ENCODE measurements at regions not wholly inside any gene's neighbourhood (a gene's known extent, or its start where the extent isn't known, plus 50 kb on each side); places are given as distances from the start of the nearest gene placed in this dataset.

DNA sequence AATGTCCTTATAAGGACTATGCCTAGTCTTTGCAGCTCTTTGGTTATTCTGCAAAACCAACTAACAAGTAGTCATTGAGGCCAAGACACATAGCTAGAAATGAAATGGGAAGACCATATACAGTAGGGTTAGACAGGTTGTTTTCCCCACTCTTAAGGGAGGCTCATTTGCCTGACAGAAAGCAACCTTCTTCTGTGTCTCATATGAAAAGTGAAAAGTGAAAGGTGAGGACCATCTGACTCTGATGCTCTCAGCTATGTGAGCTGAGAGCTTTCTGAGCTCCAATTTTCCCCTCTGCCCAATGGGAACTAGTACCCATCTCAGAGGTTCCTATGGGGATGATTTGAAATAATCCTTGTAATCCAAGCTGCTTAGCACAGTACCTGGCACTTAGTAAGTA lies 142.0 kb upstream of the BDNF start:
- H3K27me3 ChIP-seq (ENCODE audit: insufficient read depth, low read length) = no peaks in the 10 kb centered on the region
- peak overlapping the region; percentile 26 for H2AFZ ChIP-seq (ENCODE audit: low read depth, low read length, poor library complexity, severe bottlenecking)
- ChIA-PET RAD21 (ENCODE audit: low non-redundant PET in 1 of 2, low total read pairs in 2 of 2, uncharacterized antibody in 2 of 2, unreplicated experiment in 2 of 2) (no interaction called here), POLR2A (no interaction called here), CTCF (no interaction called here)
- no peak overlapping the region for H3K4me2 ChIP-seq (ENCODE audit: low read length)
- 0 out of 4 replicates have a peak, but pooled peaks cover 0 to 2% of the 10 kb centered on the region in 2 experiments for H3K36me3 ChIP-seq (ENCODE audit: control insufficient read depth in 1 of 2, insufficient read depth in 2 of 2, low read length in 2 of 2)
- H3K27ac ChIP-seq (ENCODE audit: low read depth, low read length) = no peak overlapping the region
- BruUV-seq (replicated peaks) = no TSS peak
- no peak for ATAC-seq
- no peaks in the 10 kb centered on the region for H3K9me3 ChIP-seq (ENCODE audit: control insufficient read depth in 1 of 2, insufficient read depth in 1 of 2, low read depth in 1 of 2, low read length in 2 of 2)
- H3K4me3 ChIP-seq (replicated peaks in 1 of 2; ENCODE audit: low read depth in 1 of 2, low read length in 2 of 2) = no peak overlapping the region
- no peaks in the 10 kb centered on the region; the same call in 1 of the 2 replicates for H3K9me2 ChIP-seq (ENCODE audit: insufficient read depth)
- no peak overlapping the region for H3K9ac ChIP-seq (ENCODE audit: low read length)
- H3K79me2 ChIP-seq (ENCODE audit: insufficient read depth, low read length) = no peaks in the 10 kb centered on the region
- intact Hi-C loops (cut with micrococcal nuclease) = no loop called here
- no peak for TF ChIP-seq EZH2phosphoT487 (IDR thresholded peaks at IDR 0.05; ENCODE audit: borderline replicate concordance)
- TF ChIP-seq RAD21 (IDR thresholded peaks at IDR 0.05; ENCODE audit: low read depth) = no peak
- TF ChIP-seq, protein P1, sequence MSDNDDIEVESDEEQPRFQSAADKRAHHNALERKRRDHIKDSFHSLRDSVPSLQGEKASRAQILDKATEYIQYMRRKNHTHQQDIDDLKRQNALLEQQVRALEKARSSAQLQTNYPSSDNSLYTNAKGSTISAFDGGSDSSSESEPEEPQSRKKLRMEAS (IDR thresholded peaks at IDR 0.05) = no peak
- TF ChIP-seq POLR2AphosphoS5 (IDR thresholded peaks at IDR 0.05; ENCODE audit: low read depth, low read length) = no peak
- H4K20me1 ChIP-seq (ENCODE audit: insufficient read depth) = no peaks in the 10 kb centered on the region
- DNase-seq (ENCODE audit: low read depth, low spot score) = no peak
- H3K4me1 ChIP-seq (ENCODE audit: control insufficient read depth in 1 of 2, insufficient read depth in 2 of 2, low read length in 2 of 2) = peaks cover 6 to 23% of the 10 kb centered on the region in 2 experiments; a peak in 3 of 4 replicates

DNA sequence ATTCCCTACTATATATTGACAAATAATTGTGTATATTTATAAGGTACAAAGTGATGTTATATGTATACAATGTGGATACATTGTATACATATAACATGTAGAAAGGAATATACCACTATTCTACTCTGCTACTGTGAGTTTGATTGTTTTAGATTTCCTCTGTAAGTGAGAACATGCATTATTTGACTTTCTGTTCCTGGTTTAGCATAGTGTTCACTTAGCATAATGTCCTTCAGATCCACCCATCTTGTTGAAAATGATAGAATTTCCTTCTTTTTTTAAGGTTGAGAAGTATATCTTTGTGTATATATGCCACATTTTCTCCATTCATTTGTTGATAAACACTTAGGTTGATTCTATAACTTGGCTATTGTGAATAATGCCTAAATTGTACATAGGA lies 140.8 kb upstream of the BDNF start:
- DNase-seq (ENCODE audit: low read depth, low spot score) (no peak), ATAC-seq (no peak)
- intact Hi-C loops (cut with micrococcal nuclease) = no loop called here
- no peak overlapping the region for H3K9ac ChIP-seq (ENCODE audit: low read length)
- H3K79me2 ChIP-seq (ENCODE audit: insufficient read depth, low read length) = no peaks in the 10 kb centered on the region
- no peaks in the 10 kb centered on the region for H3K27me3 ChIP-seq (ENCODE audit: insufficient read depth, low read length)
- no peak overlapping the region for H3K4me2 ChIP-seq (ENCODE audit: low read length)
- H3K9me3 ChIP-seq (ENCODE audit: control insufficient read depth in 1 of 2, insufficient read depth in 1 of 2, low read depth in 1 of 2, low read length in 2 of 2) = no peaks in the 10 kb centered on the region
- CTCF ChIA-PET = no interaction called here
- peaks cover 6 to 23% of the 10 kb centered on the region in 2 experiments; a peak in 3 of 4 replicates for H3K4me1 ChIP-seq (ENCODE audit: control insufficient read depth in 1 of 2, insufficient read depth in 2 of 2, low read length in 2 of 2)
- H3K36me3 ChIP-seq (ENCODE audit: control insufficient read depth in 1 of 2, insufficient read depth in 2 of 2, low read length in 2 of 2) = 0 out of 4 replicates have a peak, but pooled peaks cover 0 to 2% of the 10 kb centered on the region in 2 experiments
- no peak overlapping the region for H3K27ac ChIP-seq (ENCODE audit: low read depth, low read length)
- POLR2A ChIA-PET = no interaction called here
- no peaks in the 10 kb centered on the region; the same call in 1 of the 2 replicates for H3K9me2 ChIP-seq (ENCODE audit: insufficient read depth)
- BruUV-seq (replicated peaks) = no TSS peak
- H3K4me3 ChIP-seq (replicated peaks in 1 of 2; ENCODE audit: low read depth in 1 of 2, low read length in 2 of 2) = no peak overlapping the region
- H4K20me1 ChIP-seq (ENCODE audit: insufficient read depth) = no peaks in the 10 kb centered on the region
- RAD21 ChIA-PET (ENCODE audit: low non-redundant PET in 1 of 2, low total read pairs in 2 of 2, uncharacterized antibody in 2 of 2, unreplicated experiment in 2 of 2) = no interaction called here
- TF ChIP-seq SRF (IDR thresholded peaks at IDR 0.05; ENCODE audit: low read depth) = no peak
- TF ChIP-seq, protein P2, sequence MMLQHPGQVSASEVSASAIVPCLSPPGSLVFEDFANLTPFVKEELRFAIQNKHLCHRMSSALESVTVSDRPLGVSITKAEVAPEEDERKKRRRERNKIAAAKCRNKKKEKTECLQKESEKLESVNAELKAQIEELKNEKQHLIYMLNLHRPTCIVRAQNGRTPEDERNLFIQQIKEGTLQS (IDR thresholded peaks at IDR 0.05) = no peak
- TF ChIP-seq ZFX (IDR thresholded peaks at IDR 0.05) = no peak
- TF ChIP-seq TCF7L2 (IDR thresholded peaks at IDR 0.05; ENCODE audit: borderline replicate concordance, extremely low read depth, insufficient read depth, insufficient read length) = no peak
- no peak for TF ChIP-seq EZH2phosphoT487 (IDR thresholded peaks at IDR 0.05; ENCODE audit: borderline replicate concordance)
- TF ChIP-seq POLR2AphosphoS5 (IDR thresholded peaks at IDR 0.05; ENCODE audit: low read depth, low read length) = no peak
- TF ChIP-seq CEBPB (IDR thresholded peaks at IDR 0.05; ENCODE audit: low read depth) = no peak
- no peak for TF ChIP-seq RAD21 (IDR thresholded peaks at IDR 0.05; ENCODE audit: low read depth)
- H2AFZ ChIP-seq (ENCODE audit: low read depth, low read length, poor library complexity, severe bottlenecking) = no peak overlapping the region
